ENCODE measurements at regions not wholly inside any gene's neighbourhood (a gene's known extent, or its start where the extent isn't known, plus 50 kb on each side); places are given as distances from the start of the nearest gene placed in this dataset.
"Not testable (repeated sequence)": the region's sequence is repeated elsewhere in the genome, so short reads cannot be mapped to it uniquely, and the experiment has no call there.

DNA sequence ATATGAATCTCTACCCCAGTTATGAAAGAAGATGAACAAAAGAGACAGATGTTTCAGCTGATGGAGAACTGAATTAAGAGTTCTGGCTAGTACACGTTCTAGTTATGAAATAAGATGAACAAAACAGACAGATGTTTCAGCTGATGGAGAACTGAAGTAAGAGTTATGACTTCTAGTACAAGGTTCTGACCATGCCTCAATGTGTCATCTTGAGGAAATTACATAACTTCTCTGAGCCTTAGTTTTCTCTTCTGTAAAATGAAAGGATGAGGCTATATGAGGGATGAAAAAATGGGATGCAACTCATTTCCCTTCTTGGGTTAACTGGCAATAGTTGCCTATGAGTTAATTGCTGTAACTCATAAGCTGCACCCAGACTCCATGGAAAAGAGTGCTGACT is 92.9 kb upstream of the WDR75 start:
- DNase-seq, result peak in 1 of 2 experiments; percentile 15
- no peak for TF ChIP-seq POLR2A (IDR thresholded peaks at IDR 0.05; ENCODE audit: low read length)
- TF ChIP-seq GATA1 (IDR thresholded peaks at IDR 0.05; ENCODE audit: low read depth, low read length), result no peak

DNA sequence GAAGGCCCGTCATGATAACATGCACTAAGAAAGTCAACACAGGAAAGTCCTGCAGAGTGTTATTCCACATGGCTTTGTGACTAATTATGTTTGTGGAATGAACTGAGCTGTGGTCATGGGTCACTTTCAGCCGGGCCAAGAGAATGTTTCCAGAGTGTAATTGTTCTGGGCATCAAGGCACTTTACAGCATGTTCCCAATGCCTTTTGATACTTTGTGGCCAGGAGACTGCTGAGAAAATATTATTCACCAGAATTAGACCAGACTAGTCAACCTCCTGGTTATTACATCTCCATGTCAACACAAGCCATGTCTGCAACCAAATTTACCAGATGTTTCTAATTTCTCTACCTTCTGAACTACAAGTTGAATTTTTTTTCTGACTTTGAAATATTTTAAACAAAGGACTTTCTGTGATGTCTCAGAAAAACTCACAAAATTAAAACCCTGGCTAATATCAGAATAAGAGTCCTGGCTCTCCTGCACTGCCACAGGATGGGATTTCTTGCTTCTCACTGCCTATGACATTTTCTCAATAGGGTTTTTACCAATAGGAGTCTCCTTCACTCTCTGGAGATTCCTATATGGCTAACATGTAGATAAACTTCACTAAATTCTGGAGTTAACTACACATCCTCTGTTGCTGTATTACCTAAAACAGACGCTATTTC is 90.6 kb upstream of the WDR75 start:
- TF ChIP-seq POLR2A (IDR thresholded peaks at IDR 0.05; ENCODE audit: low read length), result no peak
- no peak for TF ChIP-seq GATA1 (IDR thresholded peaks at IDR 0.05; ENCODE audit: low read depth, low read length)
- DNase-seq, result no peak

DNA sequence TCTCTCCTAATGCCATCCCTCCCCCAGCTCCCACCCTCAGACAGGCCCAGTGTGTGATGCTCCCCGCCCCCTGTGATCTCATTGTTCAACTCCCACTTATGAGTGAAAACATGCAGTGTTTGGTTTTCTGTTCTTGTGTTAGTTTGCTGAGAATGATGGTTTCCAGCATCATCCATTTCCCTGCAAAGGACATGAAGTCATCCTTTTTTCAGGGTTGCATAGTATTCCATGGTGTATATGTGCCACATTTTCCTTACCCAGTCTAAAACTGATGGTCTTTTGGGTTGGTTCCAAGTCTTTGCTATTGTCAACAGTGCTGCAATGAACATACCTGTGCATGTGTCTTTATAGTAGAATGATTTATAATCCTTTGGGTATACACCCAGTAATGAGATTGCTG is 89.3 kb upstream of the WDR75 start:
- not testable (repeated sequence) for DNase-seq

DNA sequence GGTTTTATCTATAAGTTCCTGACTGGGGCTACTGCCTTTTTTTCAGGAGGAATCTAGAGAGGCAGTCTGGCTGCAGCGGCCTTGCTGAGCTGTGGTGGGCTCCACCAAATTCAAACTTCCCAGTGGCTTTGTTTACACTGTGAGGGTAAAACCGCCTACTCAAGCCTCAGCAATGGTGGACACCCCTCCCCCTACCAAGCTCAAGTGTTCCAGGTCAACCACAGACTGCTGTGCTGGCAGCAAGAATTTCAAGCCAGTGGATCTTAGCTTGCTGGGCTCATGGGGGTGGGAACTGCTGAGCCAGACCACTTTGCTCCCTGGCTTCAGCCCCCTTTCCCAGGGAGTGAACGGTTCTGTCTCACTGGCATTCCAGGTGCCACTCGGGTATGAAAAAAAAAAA is 83.9 kb upstream of the WDR75 start:
- DNase-seq, result not testable (repeated sequence)

DNA sequence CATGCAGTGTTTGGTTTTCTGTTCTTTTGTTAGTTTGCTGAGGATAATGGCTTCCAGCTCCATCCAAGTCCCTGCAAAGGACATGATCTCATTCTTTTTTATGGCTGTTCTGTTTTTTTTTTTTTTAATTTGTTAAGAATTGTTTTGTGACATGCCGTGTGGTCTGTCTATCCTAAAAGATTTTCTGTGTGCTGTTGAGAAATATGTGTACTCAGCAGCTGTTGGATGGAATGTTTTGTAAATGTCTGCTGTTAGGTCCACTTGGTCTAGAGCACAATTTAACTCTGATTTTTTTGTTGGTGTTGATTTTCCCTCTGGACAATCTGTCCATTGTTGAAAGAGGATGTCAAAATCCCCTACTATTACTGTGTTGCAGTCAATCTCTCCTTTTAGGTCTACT is 80.4 kb upstream of the WDR75 start:
- DNase-seq, result no peak

DNA sequence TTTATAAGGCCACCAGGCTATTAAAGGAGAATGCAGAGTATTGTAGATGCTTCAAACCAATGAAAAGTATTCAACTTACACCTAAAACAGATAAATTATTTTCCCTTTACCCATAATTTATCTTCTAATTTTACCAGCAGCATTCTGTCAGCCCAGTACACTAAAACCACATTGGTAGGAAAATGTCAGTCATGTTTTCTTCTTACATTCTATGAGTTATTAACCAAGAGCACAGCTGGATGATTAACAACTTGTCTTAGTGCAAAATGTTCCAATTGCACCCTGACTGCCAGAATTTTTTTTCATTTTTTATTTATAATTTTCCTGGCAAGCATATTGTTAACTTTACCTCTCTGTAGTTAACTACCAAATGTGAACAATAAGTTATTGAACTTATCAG is 79.0 kb upstream of the WDR75 start:
- TF ChIP-seq POLR2A (IDR thresholded peaks at IDR 0.05; ENCODE audit: low read length) (no peak), GATA1 (IDR thresholded peaks at IDR 0.05; ENCODE audit: low read depth, low read length) (no peak)
- no peak for DNase-seq

More for the DNA sequence above, 80.4 kb upstream of the WDR75 start:
- TF ChIP-seq POLR2A (IDR thresholded peaks at IDR 0.05; ENCODE audit: low read length), result no peak
- no peak for TF ChIP-seq GATA1 (IDR thresholded peaks at IDR 0.05; ENCODE audit: low read depth, low read length)

DNA sequence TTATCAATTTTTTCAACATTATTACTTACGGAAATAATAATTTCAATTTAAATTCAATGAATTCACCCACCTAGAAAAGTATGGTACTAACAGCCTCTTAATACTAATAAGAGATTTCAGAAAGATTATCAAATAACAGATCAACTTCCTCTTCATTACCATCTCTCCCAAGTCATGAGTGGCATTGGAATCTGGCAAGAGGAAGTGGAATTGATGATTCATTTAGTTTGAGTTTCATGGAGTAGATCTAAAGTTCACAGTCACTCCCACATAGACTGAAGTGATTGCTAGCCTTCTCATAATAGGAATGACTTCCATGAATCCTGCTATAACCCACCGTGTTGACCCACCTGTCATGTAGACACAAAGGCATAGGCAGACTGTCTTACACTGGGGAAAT is 77.7 kb upstream of the WDR75 start:
- DNase-seq, result no peak
- TF ChIP-seq POLR2A (IDR thresholded peaks at IDR 0.05; ENCODE audit: low read length) (no peak), GATA1 (IDR thresholded peaks at IDR 0.05; ENCODE audit: low read depth, low read length) (no peak)

DNA sequence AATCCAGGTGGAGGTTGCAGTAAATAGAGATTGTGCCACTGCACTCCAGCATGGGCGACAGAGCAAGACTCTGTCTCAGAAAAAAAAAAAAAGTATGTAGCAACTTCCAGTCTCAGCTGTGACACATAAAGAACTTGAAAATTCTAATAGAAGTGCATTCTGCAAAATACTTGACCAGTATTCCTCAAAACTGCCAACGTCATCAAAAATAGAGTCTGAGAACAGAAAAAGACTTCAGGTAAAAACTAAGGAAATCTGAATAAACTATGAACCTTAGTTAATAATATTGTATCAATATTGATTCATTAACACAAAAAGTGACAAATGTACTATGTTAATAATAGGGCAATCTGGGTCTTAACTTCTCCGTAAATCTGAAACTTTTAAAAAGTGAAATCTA is 76.7 kb upstream of the WDR75 start:
- TF ChIP-seq POLR2A (IDR thresholded peaks at IDR 0.05; ENCODE audit: low read length) (no peak), GATA1 (IDR thresholded peaks at IDR 0.05; ENCODE audit: low read depth, low read length) (no peak)
- DNase-seq, result no peak

DNA sequence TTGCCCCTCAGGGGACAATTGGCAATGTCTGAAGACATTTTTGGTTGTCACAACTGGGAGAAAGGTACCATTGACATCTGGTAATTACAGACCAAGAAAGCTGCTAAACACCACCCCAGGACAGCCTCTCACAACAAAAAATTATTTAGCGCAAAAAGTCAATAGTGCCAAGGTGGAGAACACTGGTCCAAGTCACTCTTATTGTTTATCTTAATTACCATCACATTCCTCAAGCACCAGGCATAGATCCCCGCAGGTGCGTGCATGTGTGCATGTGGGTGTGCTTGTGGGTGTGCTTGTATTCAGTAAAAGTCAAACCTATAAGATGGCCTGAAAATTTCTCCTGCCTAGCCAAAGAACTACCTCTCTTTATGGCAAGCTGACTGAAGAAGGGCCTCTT is 74.9 kb upstream of the WDR75 start:
- no peak for DNase-seq
- TF ChIP-seq GATA1 (IDR thresholded peaks at IDR 0.05; ENCODE audit: low read depth, low read length) (no peak), POLR2A (IDR thresholded peaks at IDR 0.05; ENCODE audit: low read length) (no peak)

DNA sequence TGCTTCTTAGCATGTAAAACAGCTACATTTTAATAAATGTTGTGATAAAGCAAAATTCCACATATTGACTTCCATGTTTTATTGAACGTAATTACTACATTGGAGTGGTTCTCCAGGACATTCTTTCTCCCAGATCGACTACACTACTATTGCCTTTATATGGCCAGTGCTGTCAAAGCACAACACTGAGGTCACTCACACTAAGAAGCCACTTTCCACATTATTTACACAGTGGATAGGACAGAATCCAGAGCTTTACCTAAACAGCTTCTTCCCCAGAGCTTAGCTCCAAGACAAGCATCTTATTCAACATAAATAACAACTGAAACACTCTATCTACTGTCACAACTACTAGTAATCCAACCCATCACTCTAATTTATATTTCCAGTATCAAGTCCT is 73.9 kb upstream of the WDR75 start:
- TF ChIP-seq GATA1 (IDR thresholded peaks at IDR 0.05; ENCODE audit: low read depth, low read length) (no peak), POLR2A (IDR thresholded peaks at IDR 0.05; ENCODE audit: low read length) (no peak)
- no peak for DNase-seq

DNA sequence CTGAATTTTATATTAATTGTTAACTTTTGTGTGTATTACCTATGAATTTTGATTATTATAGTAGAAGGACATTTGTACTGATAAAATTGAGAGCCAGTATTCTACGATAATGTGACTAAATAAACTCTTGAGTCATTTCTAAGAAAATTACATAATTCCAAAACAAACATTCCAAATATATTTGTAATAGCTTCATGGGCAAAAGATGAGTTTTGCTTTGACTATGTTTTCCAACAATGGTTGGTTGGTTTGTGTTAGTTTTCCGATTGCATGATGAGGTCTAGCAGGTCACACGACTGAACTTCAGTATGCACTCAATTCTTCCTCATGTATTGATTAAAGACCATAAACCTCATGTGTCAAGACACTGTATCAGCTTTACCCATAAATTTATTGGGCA is 71.7 kb upstream of the WDR75 start:
- TF ChIP-seq POLR2A (IDR thresholded peaks at IDR 0.05; ENCODE audit: low read length) (no peak), GATA1 (IDR thresholded peaks at IDR 0.05; ENCODE audit: low read depth, low read length) (no peak)
- DNase-seq, result no peak

DNA sequence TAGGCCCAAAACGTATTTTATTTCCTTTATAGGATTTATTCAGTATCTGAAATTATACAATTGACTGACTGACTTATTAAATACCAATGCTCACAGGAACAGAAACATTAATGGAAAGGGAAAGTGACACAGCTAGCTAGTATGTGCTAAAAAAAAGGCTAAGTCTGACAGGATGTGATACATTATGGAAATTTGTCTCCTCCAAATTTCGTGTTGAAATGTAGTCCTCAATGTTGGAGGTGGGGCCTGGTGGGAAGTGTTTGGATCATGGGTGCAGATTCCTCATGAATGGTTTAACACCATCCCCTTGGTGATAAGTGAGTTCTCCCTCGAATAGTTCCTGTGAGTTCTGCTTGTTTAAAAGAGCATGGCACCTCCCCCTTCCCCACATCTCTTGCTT is 70.6 kb upstream of the WDR75 start:
- TF ChIP-seq GATA1 (IDR thresholded peaks at IDR 0.05; ENCODE audit: low read depth, low read length), result no peak
- no peak for TF ChIP-seq POLR2A (IDR thresholded peaks at IDR 0.05; ENCODE audit: low read length)
- no peak for DNase-seq

DNA sequence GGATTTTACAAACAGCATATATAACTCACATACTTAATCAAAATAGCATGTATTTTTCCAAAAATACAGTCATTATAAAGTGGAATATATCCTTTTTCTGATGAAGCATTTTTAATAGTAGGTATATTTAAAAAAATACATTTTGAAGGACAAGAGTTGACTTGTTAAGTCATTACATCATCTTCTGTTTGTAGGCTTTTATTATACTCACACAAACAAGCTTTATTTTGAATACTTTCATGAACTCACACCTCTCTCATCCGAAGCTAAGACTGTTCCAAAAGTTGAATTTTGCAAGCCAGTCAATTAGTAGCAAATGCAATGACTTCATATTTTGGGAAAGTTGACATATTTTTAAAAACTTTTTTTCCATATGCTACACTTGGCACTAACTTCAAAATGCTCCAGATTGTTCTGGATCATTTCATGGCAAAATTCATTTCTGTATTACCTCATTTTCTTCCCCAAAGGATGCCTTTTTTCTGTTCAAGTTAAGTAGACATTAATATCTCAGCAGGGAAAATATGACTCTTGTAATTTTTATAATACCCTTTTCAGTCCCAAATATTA is 68.5 kb upstream of the WDR75 start:
- TF ChIP-seq POLR2A (IDR thresholded peaks at IDR 0.05; ENCODE audit: low read length), result no peak
- TF ChIP-seq GATA1 (IDR thresholded peaks at IDR 0.05; ENCODE audit: low read depth, low read length), result no peak
- DNase-seq, result no peak

DNA sequence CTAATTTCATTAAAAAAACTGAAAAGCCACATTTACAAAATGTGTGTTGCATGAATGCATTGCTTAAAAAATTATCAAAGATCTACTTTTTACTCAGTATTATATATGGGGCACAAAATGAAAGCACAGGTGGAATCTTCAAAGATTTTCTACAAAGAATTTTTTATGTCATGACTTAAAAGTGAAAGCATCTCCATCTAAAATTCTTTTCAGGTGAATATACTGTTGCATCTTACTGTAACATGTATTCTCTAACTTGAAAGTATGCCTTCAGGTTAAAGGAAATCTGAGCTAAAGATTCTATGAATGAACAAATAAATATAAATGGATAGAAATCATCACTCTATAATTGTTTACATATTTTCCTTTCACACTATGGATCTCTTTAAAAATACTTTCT is 66.8 kb upstream of the WDR75 start:
- no peak for DNase-seq
- TF ChIP-seq POLR2A (IDR thresholded peaks at IDR 0.05; ENCODE audit: low read length) (no peak), GATA1 (IDR thresholded peaks at IDR 0.05; ENCODE audit: low read depth, low read length) (no peak)

DNA sequence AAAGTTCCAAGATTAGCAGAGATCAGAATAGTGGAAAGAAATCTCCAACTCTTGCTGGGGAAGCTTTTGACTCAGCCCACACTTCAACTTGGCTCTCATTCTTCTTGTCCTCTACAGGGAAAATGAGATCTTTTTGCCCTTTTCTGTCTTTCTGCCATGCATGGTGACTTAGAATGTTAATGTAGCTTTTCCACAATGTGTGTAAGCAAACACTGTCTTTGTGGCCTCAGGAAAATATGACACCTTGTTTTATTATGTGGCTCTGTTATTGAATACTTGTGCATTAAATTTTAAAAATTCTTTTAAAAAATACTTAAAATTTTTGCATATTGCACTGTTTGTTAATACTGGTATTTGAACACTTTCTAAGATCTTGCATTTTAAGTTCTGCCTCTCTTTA is 65.4 kb upstream of the WDR75 start:
- no peak for DNase-seq
- TF ChIP-seq GATA1 (IDR thresholded peaks at IDR 0.05; ENCODE audit: low read depth, low read length) (no peak), POLR2A (IDR thresholded peaks at IDR 0.05; ENCODE audit: low read length) (no peak)

DNA sequence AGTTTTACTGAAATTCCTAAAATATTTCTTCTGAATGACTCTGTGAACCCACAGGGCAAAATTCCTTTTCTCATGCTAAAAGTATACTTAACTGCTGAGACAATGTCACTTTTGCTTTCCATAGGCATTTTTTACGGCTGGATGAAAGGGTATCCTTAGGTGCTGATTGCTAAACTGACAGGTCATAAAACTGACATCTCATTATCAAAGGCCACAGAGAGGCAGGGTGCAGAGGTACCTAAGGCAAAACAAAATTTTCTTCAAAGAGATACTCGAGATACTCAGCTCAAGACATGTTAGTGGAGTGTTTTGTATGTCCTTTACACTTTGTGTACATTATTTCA is 62.0 kb upstream of the WDR75 start:
- no peak for TF ChIP-seq POLR2A (IDR thresholded peaks at IDR 0.05; ENCODE audit: low read length)
- TF ChIP-seq GATA1 (IDR thresholded peaks at IDR 0.05; ENCODE audit: low read depth, low read length), result no peak
- DNase-seq, result no peak
